Erythroblast (primary cell): ENCODE measurements at regions not wholly inside any gene's neighbourhood (a gene's known extent, or its start where the extent isn't known, plus 50 kb on each side); places are given as distances from the start of the nearest gene placed in this dataset.

Experiments
- GATA1 ChIP-seq: IDR thresholded peaks from 2 replicates; pipeline ENCODE4 v1.6.1; 2011; ENCODE audit warnings: low read depth, mild to moderate bottlenecking, control low read depth, low read length, moderate library complexity
- POLR2A ChIP-seq: IDR thresholded peaks from 2 replicates; pipeline ENCODE4 v1.6.1; 2011; ENCODE audit warnings: mild to moderate bottlenecking, low read length

- TF ChIP-seq POLR2A (no peak), GATA1 (no peak)
These were observed 49.7 kb downstream of the CYRIA start for GRCh38 chr2:16615687-16616615.
